ENCODE measurements at regions not wholly inside any gene's neighbourhood (a gene's known extent, or its start where the extent isn't known, plus 50 kb on each side); places are given as distances from the start of the nearest gene placed in this dataset.
"Not testable (repeated sequence)": the region's sequence is repeated elsewhere in the genome, so short reads cannot be mapped to it uniquely, and the experiment has no call there.

DNA sequence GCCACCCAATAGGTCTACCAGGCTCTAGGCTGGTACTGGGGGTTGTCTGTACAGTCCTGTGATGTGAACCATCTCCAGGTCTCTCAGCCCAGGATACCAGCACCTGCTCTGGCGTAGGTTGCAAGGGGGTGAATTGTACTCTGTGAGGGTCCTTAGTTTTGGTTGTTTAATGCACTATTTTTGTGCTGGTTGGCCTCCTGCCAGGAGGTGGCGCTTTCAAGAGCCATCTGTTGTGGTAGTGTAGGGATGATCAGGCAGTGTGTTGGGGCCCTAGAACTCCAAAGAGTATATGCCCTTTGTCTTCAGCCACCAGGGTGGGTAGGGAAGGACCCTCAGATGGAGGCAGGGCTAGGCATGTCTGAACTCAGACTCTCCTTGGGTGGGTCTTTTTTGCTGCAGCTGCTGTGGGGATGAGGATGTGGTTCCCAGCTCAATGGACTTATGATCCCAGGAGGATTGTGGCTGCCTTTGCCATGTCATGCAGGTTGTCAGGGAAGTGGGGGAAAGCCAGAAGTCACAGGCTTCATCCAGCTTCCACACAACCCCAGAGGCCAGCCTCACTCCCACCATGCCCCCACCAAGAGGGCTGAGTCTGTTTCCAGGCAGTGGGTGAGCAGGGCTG lies 301.8 kb upstream of the CHRM3 start:
- POLR2A ChIA-PET = no interaction called here
- no peak overlapping the region for H3K27ac ChIP-seq (ENCODE audit: extremely low read depth, low read depth, low read length)
- no peaks in the 10 kb centered on the region for H3K9me3 ChIP-seq (ENCODE audit: control insufficient read depth, insufficient read depth, low read depth, low read length)
- TF ChIP-seq, protein P1, sequence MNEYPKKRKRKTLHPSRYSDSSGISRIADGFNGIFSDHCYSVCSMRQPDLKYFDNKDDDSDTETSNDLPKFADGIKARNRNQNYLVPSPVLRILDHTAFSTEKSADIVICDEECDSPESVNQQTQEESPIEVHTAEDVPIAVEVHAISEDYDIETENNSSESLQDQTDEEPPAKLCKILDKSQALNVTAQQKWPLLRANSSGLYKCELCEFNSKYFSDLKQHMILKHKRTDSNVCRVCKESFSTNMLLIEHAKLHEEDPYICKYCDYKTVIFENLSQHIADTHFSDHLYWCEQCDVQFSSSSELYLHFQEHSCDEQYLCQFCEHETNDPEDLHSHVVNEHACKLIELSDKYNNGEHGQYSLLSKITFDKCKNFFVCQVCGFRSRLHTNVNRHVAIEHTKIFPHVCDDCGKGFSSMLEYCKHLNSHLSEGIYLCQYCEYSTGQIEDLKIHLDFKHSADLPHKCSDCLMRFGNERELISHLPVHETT (tag by site-specific recombination; IDR thresholded peaks at IDR 0.05) = no peak
- TF ChIP-seq ZNF776 (tag by site-specific recombination; IDR thresholded peaks at IDR 0.05; ENCODE audit: borderline replicate concordance) = no peak
- no peak for TF ChIP-seq ZNF426 (tag by site-specific recombination; IDR thresholded peaks at IDR 0.05)
- no peak for TF ChIP-seq ZNF19 (tag by site-specific recombination; IDR thresholded peaks at IDR 0.05; ENCODE audit: low read depth)
- TF ChIP-seq ZNF664 (tag by site-specific recombination; IDR thresholded peaks at IDR 0.05) = no peak
- no peak for TF ChIP-seq ZNF23 (tag by site-specific recombination; IDR thresholded peaks at IDR 0.05; ENCODE audit: borderline replicate concordance)
- TF ChIP-seq GLI4 (tag by site-specific recombination; IDR thresholded peaks at IDR 0.05) = no peak
- no peak for TF ChIP-seq ZNF341 (tag by site-specific recombination; IDR thresholded peaks at IDR 0.05; ENCODE audit: low read depth)
- TF ChIP-seq ZBTB8A (tag by site-specific recombination; IDR thresholded peaks at IDR 0.05) = no peak
- no peak for TF ChIP-seq KLF8 (tag by site-specific recombination; IDR thresholded peaks at IDR 0.05)
- TF ChIP-seq ZNF202 (tag by site-specific recombination; IDR thresholded peaks at IDR 0.05; ENCODE audit: borderline replicate concordance) = no peak
- TF ChIP-seq, protein P2, sequence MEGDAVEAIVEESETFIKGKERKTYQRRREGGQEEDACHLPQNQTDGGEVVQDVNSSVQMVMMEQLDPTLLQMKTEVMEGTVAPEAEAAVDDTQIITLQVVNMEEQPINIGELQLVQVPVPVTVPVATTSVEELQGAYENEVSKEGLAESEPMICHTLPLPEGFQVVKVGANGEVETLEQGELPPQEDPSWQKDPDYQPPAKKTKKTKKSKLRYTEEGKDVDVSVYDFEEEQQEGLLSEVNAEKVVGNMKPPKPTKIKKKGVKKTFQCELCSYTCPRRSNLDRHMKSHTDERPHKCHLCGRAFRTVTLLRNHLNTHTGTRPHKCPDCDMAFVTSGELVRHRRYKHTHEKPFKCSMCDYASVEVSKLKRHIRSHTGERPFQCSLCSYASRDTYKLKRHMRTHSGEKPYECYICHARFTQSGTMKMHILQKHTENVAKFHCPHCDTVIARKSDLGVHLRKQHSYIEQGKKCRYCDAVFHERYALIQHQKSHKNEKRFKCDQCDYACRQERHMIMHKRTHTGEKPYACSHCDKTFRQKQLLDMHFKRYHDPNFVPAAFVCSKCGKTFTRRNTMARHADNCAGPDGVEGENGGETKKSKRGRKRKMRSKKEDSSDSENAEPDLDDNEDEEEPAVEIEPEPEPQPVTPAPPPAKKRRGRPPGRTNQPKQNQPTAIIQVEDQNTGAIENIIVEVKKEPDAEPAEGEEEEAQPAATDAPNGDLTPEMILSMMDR (tag by site-specific recombination; IDR thresholded peaks at IDR 0.05) = no peak
- no peak overlapping the region for H3K4me3 ChIP-seq (ENCODE audit: low read depth, low read length)
- CTCF ChIA-PET = no interaction called here
- no peaks in the 10 kb centered on the region for H3K36me3 ChIP-seq (ENCODE audit: control insufficient read depth in 2 of 2, insufficient read depth in 1 of 2, low read length in 2 of 2)
- H3K4me1 ChIP-seq (ENCODE audit: control insufficient read depth, insufficient read depth, low read length) = no peaks in the 10 kb centered on the region

DNA sequence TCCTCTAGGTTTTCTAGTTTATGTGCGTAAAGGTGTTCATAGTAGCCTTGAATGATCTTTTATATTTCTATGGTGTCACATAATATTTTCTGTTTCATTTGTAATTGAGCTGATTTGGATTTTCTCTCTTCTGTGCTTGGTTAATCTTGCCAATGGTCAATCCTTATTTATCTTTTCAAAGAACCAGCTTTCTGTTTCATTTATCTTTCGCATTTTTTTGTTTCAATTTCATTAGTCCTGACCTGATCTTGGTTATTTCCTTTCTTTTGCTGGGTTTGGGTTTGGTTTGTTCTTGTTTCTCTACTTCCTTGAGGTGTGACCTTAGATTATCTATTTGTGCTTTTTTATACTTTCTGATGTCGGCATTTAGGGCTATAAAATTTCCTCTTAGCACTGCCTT lies 304.4 kb upstream of the CHRM3 start:
- H3K9me3 ChIP-seq (ENCODE audit: control insufficient read depth, insufficient read depth, low read depth, low read length); POLR2A ChIA-PET: not testable (repeated sequence)
- CTCF ChIA-PET = interaction anchor here (0.6 kb wide), 1 partner anchor 816 kb away, joined by 3 read pairs; no protein-coding TSS in a partner anchor

DNA sequence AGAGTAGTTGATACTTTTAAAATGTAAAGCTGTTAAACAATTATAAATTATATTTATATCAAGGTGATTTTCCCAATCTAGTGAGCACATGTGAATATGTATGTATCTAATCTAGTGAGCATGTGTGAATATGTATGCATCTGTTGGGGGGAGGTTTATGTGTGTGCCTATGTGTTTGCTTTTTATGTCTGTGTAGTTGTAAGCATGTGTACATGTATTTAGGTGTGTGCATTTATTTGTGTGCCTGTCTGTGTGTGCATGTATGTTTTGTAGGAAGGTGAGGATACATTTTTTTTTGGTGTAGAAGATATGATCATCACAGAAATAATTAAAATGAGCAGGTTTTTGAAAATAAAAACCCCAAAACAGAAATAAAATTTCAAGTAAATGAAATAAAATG lies 318.9 kb upstream of the CHRM3 start:
- Histone ChIP-seq H3K4me1 (ENCODE audit: control insufficient read depth, insufficient read depth, low read length) (no peaks in the 10 kb centered on the region), H3K4me3 (ENCODE audit: low read depth, low read length) (no peak overlapping the region), H3K9me3 (ENCODE audit: control insufficient read depth, insufficient read depth, low read depth, low read length) (no peaks in the 10 kb centered on the region), H3K27ac (ENCODE audit: extremely low read depth, low read depth, low read length) (no peak overlapping the region), H3K36me3 (ENCODE audit: control insufficient read depth in 2 of 2, insufficient read depth in 1 of 2, low read length in 2 of 2) (no peaks in the 10 kb centered on the region)
- TF ChIP-seq, protein P3, sequence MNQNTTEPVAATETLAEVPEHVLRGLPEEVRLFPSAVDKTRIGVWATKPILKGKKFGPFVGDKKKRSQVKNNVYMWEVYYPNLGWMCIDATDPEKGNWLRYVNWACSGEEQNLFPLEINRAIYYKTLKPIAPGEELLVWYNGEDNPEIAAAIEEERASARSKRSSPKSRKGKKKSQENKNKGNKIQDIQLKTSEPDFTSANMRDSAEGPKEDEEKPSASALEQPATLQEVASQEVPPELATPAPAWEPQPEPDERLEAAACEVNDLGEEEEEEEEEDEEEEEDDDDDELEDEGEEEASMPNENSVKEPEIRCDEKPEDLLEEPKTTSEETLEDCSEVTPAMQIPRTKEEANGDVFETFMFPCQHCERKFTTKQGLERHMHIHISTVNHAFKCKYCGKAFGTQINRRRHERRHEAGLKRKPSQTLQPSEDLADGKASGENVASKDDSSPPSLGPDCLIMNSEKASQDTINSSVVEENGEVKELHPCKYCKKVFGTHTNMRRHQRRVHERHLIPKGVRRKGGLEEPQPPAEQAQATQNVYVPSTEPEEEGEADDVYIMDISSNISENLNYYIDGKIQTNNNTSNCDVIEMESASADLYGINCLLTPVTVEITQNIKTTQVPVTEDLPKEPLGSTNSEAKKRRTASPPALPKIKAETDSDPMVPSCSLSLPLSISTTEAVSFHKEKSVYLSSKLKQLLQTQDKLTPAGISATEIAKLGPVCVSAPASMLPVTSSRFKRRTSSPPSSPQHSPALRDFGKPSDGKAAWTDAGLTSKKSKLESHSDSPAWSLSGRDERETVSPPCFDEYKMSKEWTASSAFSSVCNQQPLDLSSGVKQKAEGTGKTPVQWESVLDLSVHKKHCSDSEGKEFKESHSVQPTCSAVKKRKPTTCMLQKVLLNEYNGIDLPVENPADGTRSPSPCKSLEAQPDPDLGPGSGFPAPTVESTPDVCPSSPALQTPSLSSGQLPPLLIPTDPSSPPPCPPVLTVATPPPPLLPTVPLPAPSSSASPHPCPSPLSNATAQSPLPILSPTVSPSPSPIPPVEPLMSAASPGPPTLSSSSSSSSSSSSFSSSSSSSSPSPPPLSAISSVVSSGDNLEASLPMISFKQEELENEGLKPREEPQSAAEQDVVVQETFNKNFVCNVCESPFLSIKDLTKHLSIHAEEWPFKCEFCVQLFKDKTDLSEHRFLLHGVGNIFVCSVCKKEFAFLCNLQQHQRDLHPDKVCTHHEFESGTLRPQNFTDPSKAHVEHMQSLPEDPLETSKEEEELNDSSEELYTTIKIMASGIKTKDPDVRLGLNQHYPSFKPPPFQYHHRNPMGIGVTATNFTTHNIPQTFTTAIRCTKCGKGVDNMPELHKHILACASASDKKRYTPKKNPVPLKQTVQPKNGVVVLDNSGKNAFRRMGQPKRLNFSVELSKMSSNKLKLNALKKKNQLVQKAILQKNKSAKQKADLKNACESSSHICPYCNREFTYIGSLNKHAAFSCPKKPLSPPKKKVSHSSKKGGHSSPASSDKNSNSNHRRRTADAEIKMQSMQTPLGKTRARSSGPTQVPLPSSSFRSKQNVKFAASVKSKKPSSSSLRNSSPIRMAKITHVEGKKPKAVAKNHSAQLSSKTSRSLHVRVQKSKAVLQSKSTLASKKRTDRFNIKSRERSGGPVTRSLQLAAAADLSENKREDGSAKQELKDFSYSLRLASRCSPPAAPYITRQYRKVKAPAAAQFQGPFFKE (tag by site-specific recombination; IDR thresholded peaks at IDR 0.05; ENCODE audit: borderline replicate concordance) = no peak
- TF ChIP-seq, protein P4, sequence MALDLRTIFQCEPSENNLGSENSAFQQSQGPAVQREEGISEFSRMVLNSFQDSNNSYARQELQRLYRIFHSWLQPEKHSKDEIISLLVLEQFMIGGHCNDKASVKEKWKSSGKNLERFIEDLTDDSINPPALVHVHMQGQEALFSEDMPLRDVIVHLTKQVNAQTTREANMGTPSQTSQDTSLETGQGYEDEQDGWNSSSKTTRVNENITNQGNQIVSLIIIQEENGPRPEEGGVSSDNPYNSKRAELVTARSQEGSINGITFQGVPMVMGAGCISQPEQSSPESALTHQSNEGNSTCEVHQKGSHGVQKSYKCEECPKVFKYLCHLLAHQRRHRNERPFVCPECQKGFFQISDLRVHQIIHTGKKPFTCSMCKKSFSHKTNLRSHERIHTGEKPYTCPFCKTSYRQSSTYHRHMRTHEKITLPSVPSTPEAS (tag by site-specific recombination; IDR thresholded peaks at IDR 0.05) = peak; percentile 93
- POLR2A ChIA-PET = no interaction called here
- CTCF ChIA-PET = no interaction called here

More for the DNA sequence above, 304.4 kb upstream of the CHRM3 start:
- not testable (repeated sequence) for H3K4me1 ChIP-seq (ENCODE audit: control insufficient read depth, insufficient read depth, low read length); H3K36me3 ChIP-seq (ENCODE audit: control insufficient read depth in 2 of 2, insufficient read depth in 1 of 2, low read length in 2 of 2); H3K27ac ChIP-seq (ENCODE audit: extremely low read depth, low read depth, low read length); H3K4me3 ChIP-seq (ENCODE audit: low read depth, low read length)
